ENCODE measurements at regions not wholly inside any gene's neighbourhood (a gene's known extent, or its start where the extent isn't known, plus 50 kb on each side); places are given as distances from the start of the nearest gene placed in this dataset.

DNA sequence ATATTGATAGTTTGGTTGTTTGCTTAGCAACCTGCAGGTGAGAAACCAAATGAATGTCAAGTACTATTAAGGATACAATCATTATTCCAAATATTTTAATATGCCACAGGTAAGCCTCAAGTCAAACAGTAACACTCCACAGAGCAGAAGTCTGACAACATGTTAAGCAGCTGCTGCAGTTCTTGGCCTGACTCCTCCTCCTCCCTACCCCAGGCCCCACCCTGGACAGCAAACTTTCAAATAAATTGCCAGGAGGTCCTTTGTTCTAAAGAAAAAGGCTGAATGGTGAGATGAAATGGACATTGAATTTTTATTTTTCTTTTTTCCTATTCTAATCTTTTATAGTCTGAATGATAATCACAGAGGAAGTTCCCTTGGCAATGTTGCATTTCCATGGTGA lies 260.0 kb upstream of the POU2AF2 start (continued):
- TF ChIP-seq, protein P1, sequence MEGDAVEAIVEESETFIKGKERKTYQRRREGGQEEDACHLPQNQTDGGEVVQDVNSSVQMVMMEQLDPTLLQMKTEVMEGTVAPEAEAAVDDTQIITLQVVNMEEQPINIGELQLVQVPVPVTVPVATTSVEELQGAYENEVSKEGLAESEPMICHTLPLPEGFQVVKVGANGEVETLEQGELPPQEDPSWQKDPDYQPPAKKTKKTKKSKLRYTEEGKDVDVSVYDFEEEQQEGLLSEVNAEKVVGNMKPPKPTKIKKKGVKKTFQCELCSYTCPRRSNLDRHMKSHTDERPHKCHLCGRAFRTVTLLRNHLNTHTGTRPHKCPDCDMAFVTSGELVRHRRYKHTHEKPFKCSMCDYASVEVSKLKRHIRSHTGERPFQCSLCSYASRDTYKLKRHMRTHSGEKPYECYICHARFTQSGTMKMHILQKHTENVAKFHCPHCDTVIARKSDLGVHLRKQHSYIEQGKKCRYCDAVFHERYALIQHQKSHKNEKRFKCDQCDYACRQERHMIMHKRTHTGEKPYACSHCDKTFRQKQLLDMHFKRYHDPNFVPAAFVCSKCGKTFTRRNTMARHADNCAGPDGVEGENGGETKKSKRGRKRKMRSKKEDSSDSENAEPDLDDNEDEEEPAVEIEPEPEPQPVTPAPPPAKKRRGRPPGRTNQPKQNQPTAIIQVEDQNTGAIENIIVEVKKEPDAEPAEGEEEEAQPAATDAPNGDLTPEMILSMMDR (IDR thresholded peaks at IDR 0.05 in 2 of 3, conservative IDR thresholded peaks at IDR 0.05 in 1 of 3; ENCODE audit: control insufficient read depth in 2 of 3, extremely low read depth in 1 of 3, insufficient read depth in 1 of 3, low read depth in 3 of 3, low read length in 3 of 3): no peak
- TF ChIP-seq, protein P2, sequence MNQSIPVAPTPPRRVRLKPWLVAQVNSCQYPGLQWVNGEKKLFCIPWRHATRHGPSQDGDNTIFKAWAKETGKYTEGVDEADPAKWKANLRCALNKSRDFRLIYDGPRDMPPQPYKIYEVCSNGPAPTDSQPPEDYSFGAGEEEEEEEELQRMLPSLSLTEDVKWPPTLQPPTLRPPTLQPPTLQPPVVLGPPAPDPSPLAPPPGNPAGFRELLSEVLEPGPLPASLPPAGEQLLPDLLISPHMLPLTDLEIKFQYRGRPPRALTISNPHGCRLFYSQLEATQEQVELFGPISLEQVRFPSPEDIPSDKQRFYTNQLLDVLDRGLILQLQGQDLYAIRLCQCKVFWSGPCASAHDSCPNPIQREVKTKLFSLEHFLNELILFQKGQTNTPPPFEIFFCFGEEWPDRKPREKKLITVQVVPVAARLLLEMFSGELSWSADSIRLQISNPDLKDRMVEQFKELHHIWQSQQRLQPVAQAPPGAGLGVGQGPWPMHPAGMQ (IDR thresholded peaks at IDR 0.05; ENCODE audit: borderline replicate concordance): no peak
- TF ChIP-seq TCF3 (IDR thresholded peaks at IDR 0.05; ENCODE audit: borderline replicate concordance, insufficient read depth, low read depth, low read length): no peak
- no peak for TF ChIP-seq BCL11A (IDR thresholded peaks at IDR 0.05; ENCODE audit: low read depth, low read length)

DNA sequence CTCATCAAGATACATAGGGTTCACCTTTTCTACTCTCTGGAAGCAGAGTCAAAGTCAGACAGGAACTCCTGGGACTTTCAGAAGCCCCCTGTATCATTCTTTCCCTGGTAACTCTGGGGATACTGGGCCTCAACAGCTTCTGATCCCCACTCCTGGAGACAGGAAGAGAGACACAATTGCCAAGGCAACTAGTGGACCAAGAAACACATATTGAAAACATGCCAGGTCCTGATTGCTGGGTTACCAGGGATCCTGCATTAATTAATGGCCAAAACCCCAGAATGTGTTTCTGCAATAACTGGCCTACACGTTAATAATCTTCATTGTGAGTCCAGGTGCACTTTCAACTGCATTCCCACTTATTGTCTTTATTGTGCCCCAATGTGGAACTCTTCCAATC lies 260.8 kb upstream of the POU2AF2 start:
- SMC1A ChIA-PET (ENCODE audit: uncharacterized antibody, unreplicated experiment): interaction anchor here (1.0 kb wide), 1 partner anchor 531 kb away, joined by 3 read pairs; no protein-coding TSS in a partner anchor
- intact Hi-C loops (cut with micrococcal nuclease; ENCODE audit: unreplicated experiment): no loop called here
- no peak for TF ChIP-seq CBX3 (IDR thresholded peaks at IDR 0.05; ENCODE audit: borderline replicate concordance, low read depth)
- TF ChIP-seq WRNIP1 (IDR thresholded peaks at IDR 0.05; ENCODE audit: borderline replicate concordance, low read depth, low read length): no peak
- no peak for TF ChIP-seq NFYA (IDR thresholded peaks at IDR 0.05; ENCODE audit: borderline replicate concordance, low read depth, low read length)
- TF ChIP-seq, protein P3, sequence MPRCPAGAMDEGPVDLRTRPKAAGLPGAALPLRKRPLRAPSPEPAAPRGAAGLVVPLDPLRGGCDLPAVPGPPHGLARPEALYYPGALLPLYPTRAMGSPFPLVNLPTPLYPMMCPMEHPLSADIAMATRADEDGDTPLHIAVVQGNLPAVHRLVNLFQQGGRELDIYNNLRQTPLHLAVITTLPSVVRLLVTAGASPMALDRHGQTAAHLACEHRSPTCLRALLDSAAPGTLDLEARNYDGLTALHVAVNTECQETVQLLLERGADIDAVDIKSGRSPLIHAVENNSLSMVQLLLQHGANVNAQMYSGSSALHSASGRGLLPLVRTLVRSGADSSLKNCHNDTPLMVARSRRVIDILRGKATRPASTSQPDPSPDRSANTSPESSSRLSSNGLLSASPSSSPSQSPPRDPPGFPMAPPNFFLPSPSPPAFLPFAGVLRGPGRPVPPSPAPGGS (IDR thresholded peaks at IDR 0.05; ENCODE audit: borderline replicate concordance, insufficient read depth, low read depth, low read length, poor library complexity, severe bottlenecking): no peak
- no peak for TF ChIP-seq RAD21 (IDR thresholded peaks at IDR 0.05; ENCODE audit: insufficient read depth, low read depth, low read length)
- TF ChIP-seq HDGF (IDR thresholded peaks at IDR 0.05): no peak
- no peak for TF ChIP-seq PAX8 (IDR thresholded peaks at IDR 0.05)
- TF ChIP-seq, protein P4, sequence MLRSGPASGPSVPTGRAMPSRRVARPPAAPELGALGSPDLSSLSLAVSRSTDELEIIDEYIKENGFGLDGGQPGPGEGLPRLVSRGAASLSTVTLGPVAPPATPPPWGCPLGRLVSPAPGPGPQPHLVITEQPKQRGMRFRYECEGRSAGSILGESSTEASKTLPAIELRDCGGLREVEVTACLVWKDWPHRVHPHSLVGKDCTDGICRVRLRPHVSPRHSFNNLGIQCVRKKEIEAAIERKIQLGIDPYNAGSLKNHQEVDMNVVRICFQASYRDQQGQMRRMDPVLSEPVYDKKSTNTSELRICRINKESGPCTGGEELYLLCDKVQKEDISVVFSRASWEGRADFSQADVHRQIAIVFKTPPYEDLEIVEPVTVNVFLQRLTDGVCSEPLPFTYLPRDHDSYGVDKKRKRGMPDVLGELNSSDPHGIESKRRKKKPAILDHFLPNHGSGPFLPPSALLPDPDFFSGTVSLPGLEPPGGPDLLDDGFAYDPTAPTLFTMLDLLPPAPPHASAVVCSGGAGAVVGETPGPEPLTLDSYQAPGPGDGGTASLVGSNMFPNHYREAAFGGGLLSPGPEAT (IDR thresholded peaks at IDR 0.05; ENCODE audit: low read depth): no peak
- TF ChIP-seq SREBF1 (IDR thresholded peaks at IDR 0.05; ENCODE audit: low read length): no peak
- no peak for TF ChIP-seq ETV6 (conservative IDR thresholded peaks at IDR 0.05 in 1 of 2, IDR thresholded peaks at IDR 0.05 in 1 of 2; ENCODE audit: borderline replicate concordance in 1 of 2, low read depth in 1 of 2)
- no peak for TF ChIP-seq RB1 (IDR thresholded peaks at IDR 0.05; ENCODE audit: borderline replicate concordance)
- no peak for TF ChIP-seq RBBP5 (conservative IDR thresholded peaks at IDR 0.05)
- TF ChIP-seq POU2F2 (IDR thresholded peaks at IDR 0.05; ENCODE audit: borderline replicate concordance, low read depth, low read length): no peak

More for the DNA sequence above, 260.8 kb upstream of the POU2AF2 start:
- H4K20me1 ChIP-seq (ENCODE audit: control insufficient read depth, insufficient read depth): no peaks in the 10 kb centered on the region
- no peak overlapping the region for H3K27ac ChIP-seq (ENCODE audit: control insufficient read depth, insufficient read depth)
- 30% methylated on average over 1 of the region's 1 CpG for WGBS (ENCODE audit: insufficient coverage, insufficient replicate concordance, low lambda C conversion rate, missing lambda C conversion rate)
- H3K4me1 ChIP-seq (ENCODE audit: control insufficient read depth, insufficient read depth, low read length): no peaks in the 10 kb centered on the region
- no peak overlapping the region for H2AFZ ChIP-seq (ENCODE audit: control insufficient read depth, low read depth, low read length)
- no peaks in the 10 kb centered on the region; the same call in 2 of the 3 replicates for H3K9me3 ChIP-seq (replicated peaks; ENCODE audit: control insufficient read depth, insufficient read depth, low read length)
- BruUV-seq (replicated peaks): no TSS peak
- POLR2A ChIA-PET: no interaction called here
- H3K36me3 ChIP-seq (ENCODE audit: control insufficient read depth in 2 of 2, insufficient read depth in 2 of 2, low read length in 1 of 2): no peaks in the 10 kb centered on the region
- RAD21 ChIA-PET (ENCODE audit: unreplicated experiment): no interaction called here
- CTCF ChIA-PET: interaction anchor here (0.5 kb wide), 1 partner anchor 1936 kb away, joined by 3 read pairs; no protein-coding TSS in a partner anchor
- in situ Hi-C loops (cut with MboI): no loop called here
- no peak overlapping the region for H3K9ac ChIP-seq (ENCODE audit: control insufficient read depth, insufficient read depth, low read length)
- H3K4me3 ChIP-seq: no peak overlapping the region
- H3K27me3 ChIP-seq (replicated peaks in 1 of 2; ENCODE audit: control insufficient read depth in 2 of 2, insufficient read depth in 2 of 2, low read length in 1 of 2): no peaks in the 10 kb centered on the region; a peak in 1 of 4 replicates
- no peak for DNase-seq (ENCODE audit: low read depth, low spot score)
- FAIRE-seq: no peak
- H3K4me2 ChIP-seq (ENCODE audit: control insufficient read depth, insufficient read depth): no peak overlapping the region
- no peaks in the 10 kb centered on the region for H3K79me2 ChIP-seq (ENCODE audit: control insufficient read depth, insufficient read depth, low read length)
- no peak for ATAC-seq

All from GM12878 (cell line).